IMR-90 (cell line): ENCODE measurements at regions not wholly inside any gene's neighbourhood (a gene's known extent, or its start where the extent isn't known, plus 50 kb on each side); places are given as distances from the start of the nearest gene placed in this dataset.

Experiments used
- ATAC-seq: fragments of 200-7000 bp; cut with Tn5 transposase; 2 replicates; pipeline ENCODE4 v1.9.1; 2020; ENCODE audit warnings: low read depth, mild to moderate bottlenecking, moderate library complexity
- BruUV-seq: library from RNA; stranded (reverse); fragments of 400-500 nt; replicated peaks from 2 replicates; lab custom pipeline; 2021; lab: Mats Ljungman, UMichigan
- CTCF ChIA-PET: fragments of 300-600 bp; formaldehyde crosslinking; extraction: SDS; loops from one replicate; lab custom pipeline; 2021; ENCODE audit warnings: antibody characterized with exemption; lab: Yijun Ruan, JAX
- POLR2A ChIA-PET: fragments of 300-600 bp; sonication (Branson Sonifier 250); formaldehyde crosslinking; loops from one replicate; lab custom pipeline; 2022; ENCODE audit warnings: antibody characterized with exemption; ENCODE audit not compliant: unreplicated experiment; lab: Charles Lee
- DNase-seq: peaks from one replicate; pipeline ENCODE4 v3.0.0; 2013
- H2AFZ ChIP-seq: replicated peaks from 2 replicates; pipeline ENCODE3; 2013; ENCODE audit warnings: low read length, mild to moderate bottlenecking; ENCODE audit not compliant: poor library complexity
- H2AK5ac ChIP-seq: 2 replicates; pipeline ENCODE4 v1.6.1; 2013; ENCODE audit warnings: low read depth, low read length, inconsistent platforms
- H2AK9ac ChIP-seq: replicated peaks from 2 replicates; pipeline ENCODE3; 2013; ENCODE audit warnings: mild to moderate bottlenecking, low read depth, low read length, moderate library complexity; ENCODE audit not compliant: poor library complexity
- H2BK120ac ChIP-seq: 2 replicates; pipeline ENCODE4 v1.6.1; 2013; ENCODE audit warnings: low read depth, low read length, inconsistent platforms
- H2BK15ac ChIP-seq: 3 replicates; pipeline ENCODE4 v1.6.1; 2013; ENCODE audit warnings: low read depth, low read length, inconsistent platforms
- H2BK20ac ChIP-seq: 2 replicates; pipeline ENCODE4 v1.6.1; 2013; ENCODE audit warnings: low read depth, mild to moderate bottlenecking, inconsistent platforms, low read length, moderate library complexity
- H2BK5ac ChIP-seq: 2 replicates; pipeline ENCODE4 v1.6.1; 2013; ENCODE audit warnings: mild to moderate bottlenecking, low read depth, low read length, inconsistent platforms; ENCODE audit not compliant: poor library complexity, severe bottlenecking
- H3K14ac ChIP-seq: replicated peaks from 2 replicates; pipeline ENCODE4 v1.6.1; 2013; ENCODE audit warnings: low read depth, low read length, inconsistent platforms
- H3K18ac ChIP-seq: 2 replicates; pipeline ENCODE4 v1.6.1; 2013; ENCODE audit warnings: low read depth, low read length, control low read depth
- H3K23ac ChIP-seq: 2 replicates; pipeline ENCODE4 v1.6.1; 2013; ENCODE audit warnings: low read depth, low read length, inconsistent platforms
- H3K27ac ChIP-seq: 2 replicates; pipeline ENCODE4 v1.5.1; 2013; ENCODE audit warnings: mild to moderate bottlenecking, control low read depth, low read length; ENCODE audit not compliant: insufficient read depth
- H3K27me3 ChIP-seq: 2 replicates; pipeline ENCODE4 v1.6.1; 2013; ENCODE audit warnings: low read length; ENCODE audit not compliant: control insufficient read depth, insufficient read depth
- H3K36me3 ChIP-seq: 2 replicates; pipeline ENCODE4 v1.6.1; 2013; ENCODE audit warnings: low read length, mixed read lengths; ENCODE audit not compliant: control insufficient read depth, insufficient read depth
- H3K4ac ChIP-seq: 2 replicates; pipeline ENCODE4 v1.6.1; 2013; ENCODE audit warnings: low read depth, low read length, inconsistent platforms
- H3K4me1 ChIP-seq: 2 replicates; pipeline ENCODE4 v1.6.1; 2013; ENCODE audit warnings: low read length, mixed read lengths; ENCODE audit not compliant: control insufficient read depth, insufficient read depth
- H3K4me2 ChIP-seq: 2 replicates; pipeline ENCODE4 v1.6.1; 2013; ENCODE audit warnings: low read depth, mild to moderate bottlenecking, control low read depth, low read length, moderate library complexity
- H3K4me3 ChIP-seq: 2 replicates; pipeline ENCODE4 v1.5.1; 2013; ENCODE audit warnings: low read depth, mild to moderate bottlenecking, control low read depth, low read length, moderate library complexity; ENCODE audit not compliant: insufficient read depth
- H3K56ac ChIP-seq: 2 replicates; pipeline ENCODE4 v1.6.1; 2013; ENCODE audit warnings: low read length, inconsistent platforms; ENCODE audit not compliant: insufficient read depth; ENCODE audit errors: extremely low read depth
- H3K79me1 ChIP-seq, 2 experiments: 2 replicates each; pipeline ENCODE4 v1.6.1; 2013; ENCODE audit warnings: low read length in 2 of 2, inconsistent platforms in 1 of 2, low read depth in 1 of 2
- H3K9ac ChIP-seq: 2 replicates; pipeline ENCODE4 v1.6.1; 2013; ENCODE audit warnings: low read depth, low read length, control low read depth
- H3K9me1 ChIP-seq: 2 replicates; pipeline ENCODE4 v1.6.1; 2013; ENCODE audit warnings: low read length, inconsistent platforms; ENCODE audit not compliant: insufficient read depth
- H3K9me3 ChIP-seq: 2 replicates; pipeline ENCODE4 v1.6.1; 2013; ENCODE audit warnings: low read length; ENCODE audit not compliant: control insufficient read depth, insufficient read depth
- H4K20me1 ChIP-seq: 2 replicates; pipeline ENCODE4 v1.6.1; 2013; ENCODE audit warnings: low read length, inconsistent platforms; ENCODE audit not compliant: insufficient read depth
- H4K5ac ChIP-seq: 2 replicates; pipeline ENCODE4 v1.6.1; 2013; ENCODE audit warnings: mild to moderate bottlenecking, low read depth, low read length, control low read depth
- H4K8ac ChIP-seq, 2 experiments: 2 replicates each; pipeline ENCODE4 v1.6.1; 2013; ENCODE audit warnings: low read depth in 2 of 2, low read length in 2 of 2, control low read depth in 1 of 2, inconsistent platforms in 1 of 2
- H4K91ac ChIP-seq: 2 replicates; pipeline ENCODE4 v1.6.1; 2013; ENCODE audit warnings: low read depth, low read length, inconsistent platforms; ENCODE audit not compliant: insufficient read depth
- RCOR1 ChIP-seq: IDR thresholded peaks from 2 replicates; pipeline ENCODE4 v1.6.1; 2012; ENCODE audit warnings: mild to moderate bottlenecking, low read length, improper control_type of control experiment; ENCODE audit not compliant: insufficient replicate concordance
- WGBS, 2 experiments: methylation state at CpG; one replicate each; pipeline versions ENCODE4 v1.1.5 to v1.1.7; 2013; ENCODE audit warnings: missing lambda C conversion rate in 2 of 2; ENCODE audit not compliant: insufficient read length in 1 of 2; ENCODE audit errors: extremely low coverage in 2 of 2; 5-methylcytosine and 5-hydroxymethylcytosine counted together
- dilution Hi-C: fragments of 300-500 bp; cut with HindIII; formaldehyde crosslinking; loops from one replicate; pipeline ENCODE4 v1.14.3; 2018; ENCODE audit warnings: low sequenced_read_pairs; ENCODE audit not compliant: unreplicated experiment
- in situ Hi-C: fragments of 300-500 bp; cut with MboI; formaldehyde crosslinking; loops from 3 replicates; pipeline ENCODE4 v1.14.3; 2019; ENCODE audit warnings: low sequenced_read_pairs, inconsistent platforms, mixed read lengths
- intact Hi-C: fragments of 100-400 bp; cut with micrococcal nuclease; formaldehyde crosslinking; loops from 2 replicates; pipeline ENCODE4 v1.10.0; 2022

- Histone ChIP-seq H2BK5ac (no peak overlapping the region), H3K79me1 (no peaks in the 10 kb centered on the region), H2AK5ac (no peak overlapping the region), H2BK120ac (no peak overlapping the region), H3K9ac (no peak overlapping the region), H3K9me1 (no peaks in the 10 kb centered on the region), H2BK20ac (no peak overlapping the region), H3K9me3 (peaks cover 13% of the 10 kb centered on the region), H3K27me3 (no peaks in the 10 kb centered on the region), H4K8ac (no peak overlapping the region), H4K91ac (no peak overlapping the region), H4K5ac (no peak overlapping the region), H3K4me1 (no peaks in the 10 kb centered on the region), H3K4me2 (no peak overlapping the region), H2AFZ (no peak overlapping the region), H3K4ac (no peak overlapping the region), H3K27ac (no peak overlapping the region), H3K36me3 (no peaks in the 10 kb centered on the region), H4K20me1 (no peaks in the 10 kb centered on the region), H3K23ac (no peak overlapping the region), H3K18ac (no peak overlapping the region), H3K4me3 (no peak overlapping the region), H2BK15ac (no peak overlapping the region), H2AK9ac (no peak overlapping the region), H3K56ac (no peak overlapping the region), H3K14ac (no peak overlapping the region)
- ATAC-seq (no peak), DNase-seq (no peak)
- in situ Hi-C loops, result no loop called here
- dilution Hi-C loops, result no loop called here
- no peak for TF ChIP-seq RCOR1
- ChIA-PET POLR2A (no interaction called here), CTCF (interaction anchor here (0.5 kb wide), 1 partner anchor 629 kb away, joined by 4 read pairs; no protein-coding TSS in a partner anchor)
- no CpG with 5 or more reads among the region's 2 CpGs for WGBS, 2 experiments
- BruUV-seq, result no TSS peak
- intact Hi-C loops, result no loop called here
Measured at GRCh38 chr9:1683951-1684350, 331.2 kb upstream of the SMARCA2 start.
